BLaER1 treated with 17β-estradiol and CSF1 and Interleukin-3, amounts not matched to agents 10 nM and 100 nM (cell line): ENCODE measurements at regions not wholly inside any gene's neighbourhood (a gene's known extent, or its start where the extent isn't known, plus 50 kb on each side); places are given as distances from the start of the nearest gene placed in this dataset.

Experiments used
- H3K27ac ChIP-seq, 11 experiments: shearing (Covaris generic); formaldehyde crosslinking; 2 replicates each; pipeline ENCODE4 v1.8.1; 2022
- H3K27me3 ChIP-seq, 11 experiments: shearing (Covaris generic); formaldehyde crosslinking; 2 replicates each; pipeline ENCODE4 v1.8.1; 2022
- H3K36me3 ChIP-seq, 11 experiments: shearing (Covaris generic); formaldehyde crosslinking; 2 replicates each; pipeline ENCODE4 v1.8.1; 2022
- H3K4me1 ChIP-seq, 10 experiments: shearing (Covaris generic); formaldehyde crosslinking; 2 replicates each; pipeline ENCODE4 v1.8.1; 2022
- H3K4me2 ChIP-seq, 11 experiments: shearing (Covaris generic); formaldehyde crosslinking; 2 replicates each; pipeline ENCODE4 v1.8.1; 2022
- H3K4me3 ChIP-seq, 10 experiments: shearing (Covaris generic); formaldehyde crosslinking; 2 replicates each; pipeline ENCODE4 v1.8.1; 2022
- H3K9ac ChIP-seq, 11 experiments: shearing (Covaris generic); formaldehyde crosslinking; 2 replicates each; pipeline ENCODE4 v1.8.1; 2022
- H3K9me3 ChIP-seq, 11 experiments: shearing (Covaris generic); formaldehyde crosslinking; replicated peaks in 1 of 11; 2 replicates each; pipeline ENCODE4 v1.8.1; 2022
- H4K20me1 ChIP-seq, 11 experiments: shearing (Covaris generic); formaldehyde crosslinking; 2 replicates each; pipeline ENCODE4 v1.8.1; 2022
- Cebpa-rat ChIP-seq, 11 experiments: shearing (Covaris generic); IDR thresholded peaks; 2 replicates each; pipeline ENCODE4 v1.8.1; 2022

DNA sequence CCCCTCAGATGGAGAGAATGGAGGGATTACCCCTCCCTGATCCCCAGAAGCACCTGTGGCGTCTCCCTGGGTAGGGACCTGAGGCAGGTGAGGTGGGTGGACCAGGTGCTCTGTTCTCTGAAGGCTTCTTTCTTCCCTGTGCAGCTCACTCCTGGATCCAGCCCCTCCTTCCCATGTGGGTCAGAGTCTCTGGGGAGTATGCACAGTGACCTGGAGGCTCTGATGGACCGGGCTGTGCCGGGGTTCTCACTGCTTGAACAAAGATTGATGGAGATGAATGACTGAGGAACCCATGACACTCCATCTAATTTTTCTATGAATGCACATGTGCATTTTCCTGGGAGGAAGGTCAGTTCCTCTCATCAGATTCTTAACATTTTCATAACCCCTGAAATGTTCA lies 78.6 kb upstream of the SHANK2 start:
- Histone ChIP-seq H4K20me1 (no peaks in the 10 kb centered on the region; a peak in 1 of 22 replicates), H3K9me3 (peaks cover 0 to 13% (median 10%) of the 10 kb centered on the region in 11 experiments; a peak in 10 of 22 replicates), H3K36me3 (no peaks in the 10 kb centered on the region), H3K4me1 (no peaks in the 10 kb centered on the region), H3K27me3 (no peaks in the 10 kb centered on the region), H3K9ac (no peak overlapping the region), H3K27ac (no peak overlapping the region), H3K4me2 (no peak overlapping the region), H3K4me3 (no peak overlapping the region)
- no peak for TF ChIP-seq Cebpa-rat (IDR thresholded peaks at IDR 0.05)

DNA sequence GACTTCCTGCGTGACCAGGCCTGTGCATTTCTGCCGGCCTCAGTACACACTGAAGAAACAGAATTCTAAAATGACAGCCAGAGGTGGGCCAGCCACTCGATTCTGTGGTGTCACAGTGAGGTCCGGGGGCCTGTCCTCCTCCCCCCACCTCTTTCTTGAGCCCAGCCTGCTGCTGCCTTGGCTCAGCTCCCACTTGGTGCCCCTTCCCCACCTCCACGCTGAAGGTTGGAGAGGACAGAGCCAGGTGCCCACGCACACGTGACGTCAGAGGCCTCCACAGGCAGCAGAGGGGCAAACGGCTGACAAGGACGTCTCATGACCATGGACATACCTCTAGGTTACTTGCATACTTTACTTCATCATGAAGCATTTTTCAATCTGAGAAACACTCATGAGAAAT lies 78.0 kb upstream of the SHANK2 start:
- no peak for TF ChIP-seq Cebpa-rat (IDR thresholded peaks at IDR 0.05)
- Histone ChIP-seq H3K27me3 (no peaks in the 10 kb centered on the region), H3K9me3 (peaks cover 0 to 13% (median 10%) of the 10 kb centered on the region in 11 experiments; a peak in 10 of 22 replicates), H3K4me3 (no peak overlapping the region), H3K36me3 (no peaks in the 10 kb centered on the region), H3K27ac (no peak overlapping the region), H3K9ac (no peak overlapping the region), H3K4me1 (no peaks in the 10 kb centered on the region), H3K4me2 (no peak overlapping the region), H4K20me1 (no peaks in the 10 kb centered on the region; a peak in 1 of 22 replicates)

DNA sequence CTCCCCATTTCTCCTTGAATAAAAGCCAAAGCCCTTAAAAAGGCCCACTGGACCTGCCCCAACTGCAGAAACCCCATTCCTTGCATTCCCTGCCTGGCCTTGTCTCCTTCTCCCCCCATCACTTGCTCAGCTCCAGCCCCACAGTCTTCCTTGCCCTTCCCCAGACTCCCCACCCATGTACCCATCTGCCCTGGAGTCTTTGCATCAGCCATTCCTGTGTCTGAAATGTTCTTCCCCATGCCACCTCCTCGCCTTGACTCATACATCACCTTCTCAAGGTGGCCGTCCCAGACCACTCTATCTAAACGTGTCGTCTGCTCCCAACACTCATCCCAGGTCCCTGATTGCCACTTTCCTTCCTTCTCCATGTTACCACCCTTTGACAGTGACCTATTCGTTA lies 77.4 kb upstream of the SHANK2 start:
- Histone ChIP-seq H3K27me3 (no peaks in the 10 kb centered on the region), H4K20me1 (no peaks in the 10 kb centered on the region; a peak in 1 of 22 replicates), H3K4me2 (no peak overlapping the region), H3K9ac (no peak overlapping the region), H3K9me3 (peaks cover 0 to 13% (median 10%) of the 10 kb centered on the region in 11 experiments; a peak in 10 of 22 replicates), H3K36me3 (no peaks in the 10 kb centered on the region), H3K27ac (no peak overlapping the region), H3K4me1 (no peaks in the 10 kb centered on the region), H3K4me3 (no peak overlapping the region)
- no peak for TF ChIP-seq Cebpa-rat (IDR thresholded peaks at IDR 0.05)

DNA sequence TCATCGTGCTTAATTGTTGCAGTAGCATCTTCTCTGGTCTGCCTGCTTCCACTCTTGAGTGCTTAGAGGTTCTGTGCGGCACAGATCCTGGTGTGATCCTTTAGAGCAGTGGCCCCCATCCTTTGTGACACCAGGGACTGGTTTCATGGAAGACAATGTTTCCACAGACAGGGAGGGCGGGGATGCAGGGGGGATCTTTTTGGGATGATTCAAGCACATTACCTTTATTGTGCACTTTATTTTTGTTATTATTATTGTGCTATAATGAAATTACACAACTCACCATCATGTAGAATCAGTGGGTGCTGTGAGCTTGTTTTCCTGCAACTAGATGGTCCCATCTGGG lies 76.8 kb upstream of the SHANK2 start:
- no peak overlapping the region for H3K4me3 ChIP-seq
- no peak overlapping the region for H3K9ac ChIP-seq
- no peak overlapping the region for H3K4me2 ChIP-seq
- H4K20me1 ChIP-seq, result no peaks in the 10 kb centered on the region; a peak in 1 of 22 replicates
- no peak overlapping the region for H3K27ac ChIP-seq
- no peak for TF ChIP-seq Cebpa-rat (IDR thresholded peaks at IDR 0.05)
- no peaks in the 10 kb centered on the region for H3K36me3 ChIP-seq
- no peaks in the 10 kb centered on the region for H3K4me1 ChIP-seq
- H3K27me3 ChIP-seq, result no peaks in the 10 kb centered on the region
- H3K9me3 ChIP-seq, result peaks cover 0 to 13% (median 10%) of the 10 kb centered on the region in 11 experiments; a peak in 10 of 22 replicates

DNA sequence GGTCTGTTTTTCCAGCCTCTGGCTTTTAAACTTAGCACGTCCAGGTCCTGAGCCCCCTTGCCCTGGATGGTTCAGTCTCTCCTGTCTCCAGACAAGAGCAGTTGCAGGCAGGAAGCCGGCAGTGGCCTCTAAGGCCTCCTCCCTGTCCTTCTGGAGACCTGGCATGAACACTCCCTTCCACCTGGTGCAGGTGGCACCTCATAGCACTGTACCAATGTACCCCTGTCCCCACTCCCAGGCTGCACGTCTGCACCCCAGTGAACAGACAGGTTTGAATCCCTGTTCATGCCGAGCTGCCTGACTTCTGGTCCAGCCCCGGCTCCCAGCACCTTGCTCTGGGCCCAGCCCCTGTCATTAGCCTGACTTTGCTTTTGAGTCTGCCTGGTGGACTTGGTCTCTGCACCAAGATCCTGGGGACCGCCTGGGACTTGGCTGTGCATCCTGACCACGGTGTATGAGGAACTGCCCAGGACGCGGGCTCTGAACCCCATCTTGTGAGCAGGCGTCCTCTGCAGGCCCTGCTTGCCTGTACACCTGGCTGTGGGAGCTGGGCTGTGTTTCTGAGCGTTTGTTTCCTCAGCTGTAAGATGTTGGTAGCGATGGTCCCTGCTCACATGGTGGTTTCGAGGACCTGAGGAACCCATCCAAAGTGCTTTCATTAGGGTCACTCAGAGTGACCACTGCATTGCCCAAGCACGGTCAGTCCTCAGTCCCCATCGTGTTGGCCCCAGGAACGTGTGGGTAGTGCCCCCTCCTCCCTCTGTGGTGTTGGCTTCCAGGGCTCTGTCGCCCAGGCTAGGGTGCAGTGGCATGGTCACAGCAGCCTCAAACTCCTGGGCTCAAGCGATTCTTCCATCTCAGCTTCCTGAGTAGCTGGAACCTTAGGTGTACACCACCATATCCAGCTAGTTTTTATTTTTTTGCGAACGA lies 75.0 kb upstream of the SHANK2 start:
- Histone ChIP-seq H3K9ac (no peak overlapping the region), H3K27ac (no peak overlapping the region), H3K4me3 (no peak overlapping the region), H3K9me3 (no peaks in the 10 kb centered on the region), H4K20me1 (no peaks in the 10 kb centered on the region; a peak in 1 of 22 replicates), H3K4me1 (no peaks in the 10 kb centered on the region), H3K27me3 (no peaks in the 10 kb centered on the region), H3K4me2 (no peak overlapping the region), H3K36me3 (no peaks in the 10 kb centered on the region)
- TF ChIP-seq Cebpa-rat (IDR thresholded peaks at IDR 0.05), result no peak

DNA sequence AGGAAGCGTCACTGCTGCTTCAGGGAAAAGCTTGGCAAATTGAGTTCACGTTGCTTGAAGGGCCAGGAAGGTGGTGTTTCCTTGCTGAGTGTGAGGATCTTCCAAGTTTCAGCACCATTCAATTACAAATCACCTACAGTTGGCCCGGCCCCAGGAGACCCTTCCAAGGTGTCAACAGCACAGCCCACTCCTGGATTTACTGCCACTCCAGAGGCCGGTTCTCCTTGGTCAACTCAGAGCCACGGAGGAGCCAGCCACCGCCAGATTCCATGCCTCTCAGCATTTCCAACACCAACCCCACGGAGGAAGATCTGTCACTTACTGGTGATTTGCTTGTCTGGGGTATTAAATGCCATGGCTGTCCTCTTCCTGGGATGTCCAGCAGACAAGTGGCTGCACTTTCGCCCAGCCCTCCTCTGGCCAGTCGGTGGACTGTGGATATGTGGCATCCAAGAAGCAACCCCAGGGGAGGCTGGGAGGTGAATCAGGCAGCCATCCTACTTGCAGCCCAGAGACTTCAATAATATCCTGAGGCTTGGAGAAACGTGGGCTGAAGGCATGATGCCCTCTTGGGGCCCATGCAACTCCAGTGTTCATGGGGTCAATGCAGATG lies 74.1 kb upstream of the SHANK2 start:
- Histone ChIP-seq H3K9ac (no peak overlapping the region), H3K27ac (no peak overlapping the region), H3K36me3 (no peaks in the 10 kb centered on the region), H3K4me3 (no peak overlapping the region), H3K4me1 (no peaks in the 10 kb centered on the region), H3K27me3 (no peaks in the 10 kb centered on the region), H3K9me3 (no peaks in the 10 kb centered on the region), H3K4me2 (no peak overlapping the region), H4K20me1 (no peaks in the 10 kb centered on the region; a peak in 1 of 22 replicates)
- TF ChIP-seq Cebpa-rat (IDR thresholded peaks at IDR 0.05), result no peak

DNA sequence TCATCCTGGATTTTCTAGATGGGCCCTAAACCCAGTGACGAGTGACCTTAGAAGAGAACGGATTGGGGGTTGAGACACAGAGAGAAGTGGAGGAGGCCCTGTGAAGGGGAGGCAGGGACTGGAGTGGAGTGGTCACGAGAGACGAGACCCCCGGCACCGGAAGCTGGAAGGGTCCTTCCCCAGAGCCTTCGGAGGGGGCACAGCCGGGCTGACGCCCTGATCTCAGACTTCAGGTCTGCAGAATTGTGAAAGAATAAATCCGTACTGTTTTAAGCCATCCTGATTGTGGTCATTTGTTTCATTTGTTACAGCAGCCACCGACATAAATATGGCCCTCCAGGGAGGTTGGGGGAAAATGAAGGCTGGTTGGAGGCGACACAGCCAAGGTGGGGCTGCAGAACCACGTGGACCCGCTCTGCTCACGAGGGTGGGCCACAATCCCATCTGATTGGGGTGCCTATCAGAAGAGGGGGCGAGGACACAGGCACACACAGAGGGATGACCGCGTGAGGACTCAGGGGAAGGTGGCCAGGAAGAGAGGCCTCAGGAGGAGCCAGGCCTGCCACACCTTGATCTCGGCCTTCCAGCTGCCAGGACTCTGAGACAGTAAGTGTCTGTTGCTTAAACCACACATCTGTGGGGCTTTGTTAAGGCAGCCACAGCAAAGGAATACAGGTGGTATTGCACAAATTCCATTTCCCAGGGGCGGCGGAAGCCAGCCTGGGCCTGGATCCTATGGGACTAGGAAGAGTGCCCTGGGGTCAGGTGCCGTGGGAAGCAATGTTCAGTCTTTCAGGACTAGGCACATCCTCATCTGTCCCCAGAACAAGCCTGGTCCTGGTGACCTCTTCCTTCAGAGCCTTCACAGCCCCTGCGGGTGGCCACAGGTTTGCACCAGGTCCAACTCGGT lies 73.3 kb upstream of the SHANK2 start:
- Histone ChIP-seq H3K36me3 (no peaks in the 10 kb centered on the region), H3K4me3 (no peak overlapping the region), H3K9me3 (no peaks in the 10 kb centered on the region), H3K9ac (no peak overlapping the region), H3K27ac (no peak overlapping the region), H3K4me2 (no peak overlapping the region), H4K20me1 (no peaks in the 10 kb centered on the region; a peak in 1 of 22 replicates), H3K4me1 (no peaks in the 10 kb centered on the region), H3K27me3 (no peaks in the 10 kb centered on the region)
- no peak for TF ChIP-seq Cebpa-rat (IDR thresholded peaks at IDR 0.05)

DNA sequence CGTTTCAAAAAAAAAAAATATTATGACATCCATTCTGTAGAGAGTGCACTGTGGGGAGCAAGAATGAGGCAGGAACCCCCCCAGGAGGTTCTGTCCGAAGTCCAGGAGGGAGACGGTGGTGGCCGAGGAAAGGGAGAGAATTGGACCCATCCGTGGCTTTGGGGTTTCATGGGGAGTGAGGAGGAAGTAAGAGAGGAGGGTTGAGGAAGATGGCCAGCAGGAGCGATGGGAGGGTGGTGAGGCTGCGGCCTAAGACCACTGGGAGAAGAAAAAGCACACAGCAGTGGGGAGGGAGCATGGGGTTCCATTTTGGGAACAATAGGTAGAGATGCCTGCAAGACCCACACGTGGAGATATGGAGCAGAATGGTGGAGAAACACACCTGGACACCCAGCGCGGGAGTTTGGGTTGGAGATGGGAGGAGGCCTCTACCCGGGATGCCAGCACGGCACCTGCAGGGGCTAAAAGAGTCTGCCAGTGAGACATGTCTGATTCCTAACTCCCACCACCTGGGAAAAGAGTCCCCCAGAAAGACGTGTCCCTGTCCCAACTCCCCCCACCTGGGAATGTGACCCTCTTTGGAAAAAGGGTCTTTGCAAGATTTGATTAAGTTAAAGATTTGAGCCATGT lies 72.5 kb upstream of the SHANK2 start:
- H4K20me1 ChIP-seq, result no peaks in the 10 kb centered on the region; a peak in 1 of 22 replicates
- H3K9ac ChIP-seq, result no peak overlapping the region
- no peaks in the 10 kb centered on the region for H3K36me3 ChIP-seq
- TF ChIP-seq Cebpa-rat (IDR thresholded peaks at IDR 0.05), result no peak
- H3K27me3 ChIP-seq, result no peaks in the 10 kb centered on the region
- H3K4me3 ChIP-seq, result no peak overlapping the region
- H3K27ac ChIP-seq, result no peak overlapping the region
- no peak overlapping the region for H3K4me2 ChIP-seq
- no peaks in the 10 kb centered on the region for H3K4me1 ChIP-seq
- peaks cover 0 to 4% (median 0%) of the 10 kb centered on the region in 11 experiments; a peak in 2 of 22 replicates for H3K9me3 ChIP-seq
